HG03039 (cell line): ENCODE measurements at regions not wholly inside any gene's neighbourhood (a gene's known extent, or its start where the extent isn't known, plus 50 kb on each side); places are given as distances from the start of the nearest gene placed in this dataset.

Experiments
- ATAC-seq: cut with Tn5 transposase; IDR thresholded peaks from one replicate; pipeline ENCODE4 v1.9.1; 2021; ENCODE audit warnings: mild to moderate bottlenecking, moderate library complexity; ENCODE audit not compliant: unreplicated experiment

DNA sequence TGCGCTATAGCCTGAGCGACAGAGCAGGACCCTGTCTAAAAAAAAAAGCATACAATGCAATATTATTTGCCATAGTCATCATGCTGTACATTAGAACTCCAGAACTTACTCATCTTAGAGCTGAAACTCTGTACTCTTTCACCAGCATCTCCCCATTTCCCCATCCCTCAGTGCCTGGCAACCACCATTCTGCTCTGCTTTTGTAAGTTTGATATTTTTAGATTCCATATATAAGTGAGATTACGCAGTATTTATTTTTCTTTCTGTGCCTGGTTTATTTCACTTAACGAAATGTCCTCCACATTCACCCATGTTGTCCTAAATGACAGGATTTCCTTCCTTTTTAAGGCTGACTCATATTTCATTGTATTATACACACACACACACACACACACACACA, 121.8 kb downstream of the BBS10 start:
- no peak for ATAC-seq

DNA sequence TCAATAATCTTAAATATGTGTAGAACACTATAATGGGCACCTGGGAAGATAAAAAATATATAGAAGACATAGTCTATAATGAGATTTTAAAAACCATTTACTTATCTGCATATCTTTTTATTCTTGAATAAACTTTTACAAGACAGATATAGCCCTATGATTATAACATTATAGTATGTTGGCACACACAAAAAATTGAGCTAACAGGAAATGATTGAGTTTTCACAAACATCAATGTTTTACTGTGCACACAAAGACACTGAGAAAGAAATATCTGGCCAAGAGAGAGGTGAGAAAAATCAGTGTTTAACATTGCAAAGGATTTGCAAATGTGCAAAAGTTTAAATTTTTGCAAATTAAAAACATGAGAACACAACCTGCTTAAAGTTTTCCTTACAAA, 124.3 kb downstream of the BBS10 start:
- ATAC-seq = no peak

DNA sequence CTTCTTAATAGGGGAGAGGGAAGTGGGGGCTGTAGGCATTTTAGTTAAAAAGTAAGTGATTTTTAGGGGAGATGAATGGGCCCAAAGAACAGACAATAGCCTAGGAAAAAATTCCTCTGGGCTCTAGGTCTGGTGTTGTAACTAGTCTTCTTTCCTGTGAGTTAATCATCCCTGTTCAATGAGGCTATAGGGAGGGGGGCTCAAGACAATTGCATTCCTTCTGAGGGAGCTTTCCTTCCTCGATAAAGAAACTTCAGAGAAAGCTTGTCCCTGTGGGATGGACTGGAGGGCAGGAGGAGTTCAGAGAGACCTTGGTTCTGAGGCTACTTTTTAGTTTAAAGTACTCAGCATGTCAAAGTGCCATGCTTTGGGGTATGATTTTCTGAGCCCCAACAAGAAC, 127.2 kb downstream of the BBS10 start:
- no peak for ATAC-seq

DNA sequence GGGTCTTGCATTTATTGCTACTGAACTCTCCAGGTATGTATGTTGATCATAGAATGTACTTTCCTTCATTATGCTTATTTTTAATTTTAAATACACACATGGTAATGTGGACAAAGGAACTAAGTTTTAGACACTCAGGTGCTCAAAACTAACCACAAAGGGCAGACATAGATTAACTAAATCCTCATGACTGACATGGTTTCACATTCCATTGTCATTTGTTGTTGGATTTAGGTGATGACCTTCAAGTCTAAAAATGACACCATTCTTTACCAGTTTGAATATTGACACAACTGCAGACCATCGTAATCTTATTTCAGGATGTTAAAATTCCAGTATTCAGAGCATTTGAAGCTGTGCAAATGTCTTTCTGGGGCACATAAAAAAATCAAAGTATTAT, 128.4 kb downstream of the BBS10 start:
- ATAC-seq = no peak

DNA sequence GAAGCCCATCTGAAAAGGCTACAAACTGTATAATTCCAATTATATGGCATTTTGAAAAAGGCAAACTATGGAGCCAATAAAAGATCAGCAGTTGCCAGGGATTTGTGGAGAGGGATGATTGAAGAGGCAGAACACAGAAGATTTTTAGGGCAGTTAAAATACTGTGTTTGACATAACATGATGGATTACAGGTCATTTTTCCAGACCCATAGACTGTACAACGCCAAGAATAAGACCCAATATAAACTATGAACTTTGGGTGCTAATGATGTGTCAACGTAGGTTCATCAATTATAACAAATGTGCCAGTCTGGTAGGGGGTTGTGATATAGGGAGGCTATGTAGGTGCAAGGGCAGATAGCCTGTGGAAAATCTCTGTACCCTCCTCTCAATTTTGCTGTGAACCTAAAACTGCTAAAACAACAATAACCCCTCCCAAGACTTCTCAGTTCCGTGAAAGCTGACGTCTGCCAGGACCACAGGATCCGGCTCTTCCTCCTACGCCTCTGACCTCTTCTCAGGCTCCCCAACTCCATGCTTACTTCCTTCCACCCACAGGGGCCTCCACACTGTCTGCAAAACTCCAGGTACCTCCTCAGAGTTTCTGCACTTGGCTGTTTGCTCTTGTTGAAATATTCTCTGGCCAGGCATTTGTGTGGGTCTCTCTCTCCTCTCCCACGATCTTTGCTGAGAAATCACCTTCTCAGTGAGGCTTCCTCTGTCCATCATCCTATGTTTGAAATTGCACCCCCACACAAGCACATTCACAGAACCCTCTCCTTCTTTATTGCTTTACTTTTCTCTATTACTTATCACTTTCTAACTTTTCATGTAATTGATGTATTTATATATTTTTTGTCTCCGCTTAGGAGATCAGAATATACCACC, 131.4 kb downstream of the BBS10 start:
- ATAC-seq = no peak

DNA sequence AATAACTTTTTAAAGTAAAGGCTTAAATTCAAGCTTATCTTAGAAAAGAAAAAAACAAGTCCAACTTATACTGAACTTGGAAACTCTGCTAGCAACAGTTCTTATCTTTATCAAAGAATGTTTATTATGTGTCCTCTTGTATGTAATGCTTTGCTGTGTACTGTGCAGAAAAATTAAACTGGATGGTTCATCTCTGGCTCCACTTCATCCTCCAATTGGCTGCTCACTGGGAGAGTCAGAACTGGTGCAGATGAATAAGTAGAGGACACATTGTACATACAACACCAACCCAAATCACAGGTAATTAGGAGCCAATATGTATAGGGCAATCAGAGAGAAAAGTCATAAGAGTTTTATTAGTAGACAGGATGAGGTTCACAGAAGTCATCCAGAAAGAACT, 123.6 kb upstream of the NAP1L1 start:
- ATAC-seq = no peak

DNA sequence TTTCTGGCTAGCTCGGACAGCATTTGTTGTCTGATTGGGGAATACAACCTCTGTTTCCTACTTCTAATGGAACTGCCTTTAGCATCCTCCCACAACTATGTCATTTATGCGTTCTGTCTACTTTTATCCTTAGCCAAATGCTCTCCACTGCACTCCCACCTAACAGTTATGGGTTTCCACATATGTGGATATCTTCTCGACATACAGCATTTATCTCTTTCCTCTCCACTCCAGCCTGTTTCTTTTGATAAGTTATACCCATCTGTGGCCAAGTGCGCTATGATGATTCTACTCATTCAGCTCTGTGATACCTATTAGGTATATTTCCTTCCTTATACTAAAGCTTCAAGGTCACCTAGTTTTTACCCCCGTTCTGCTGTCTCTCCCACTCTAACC, 122.2 kb upstream of the NAP1L1 start:
- ATAC-seq = no peak

DNA sequence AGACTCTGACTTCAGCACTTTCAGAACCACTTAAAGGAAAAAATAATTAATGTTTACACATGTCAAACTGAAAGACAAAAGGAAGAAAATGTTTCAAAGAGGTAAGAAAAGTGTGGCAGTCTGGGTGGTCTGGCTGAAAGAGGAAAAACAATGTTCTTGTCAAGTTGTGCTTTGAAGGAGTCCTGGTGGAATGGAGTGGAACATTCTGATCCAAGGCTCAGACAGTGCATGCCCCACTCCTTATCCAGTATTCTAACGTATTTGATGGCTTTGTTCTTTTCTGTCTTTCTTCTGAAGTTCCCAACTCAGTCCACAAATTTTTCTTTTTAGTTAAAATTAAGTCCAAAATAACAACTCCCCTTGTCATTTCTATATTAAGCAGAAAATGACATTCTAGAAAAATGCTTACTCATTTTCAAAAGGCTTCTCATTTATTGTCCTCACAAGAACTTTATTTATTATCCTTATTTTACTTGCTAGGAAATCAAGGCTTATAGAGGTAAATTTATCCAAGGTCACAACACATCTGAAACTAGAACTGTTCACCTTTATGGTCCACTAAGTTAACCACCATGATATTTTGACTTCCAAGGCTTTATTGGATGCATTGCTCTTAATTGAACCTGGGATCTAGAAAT, 121.7 kb upstream of the NAP1L1 start:
- ATAC-seq = no peak

DNA sequence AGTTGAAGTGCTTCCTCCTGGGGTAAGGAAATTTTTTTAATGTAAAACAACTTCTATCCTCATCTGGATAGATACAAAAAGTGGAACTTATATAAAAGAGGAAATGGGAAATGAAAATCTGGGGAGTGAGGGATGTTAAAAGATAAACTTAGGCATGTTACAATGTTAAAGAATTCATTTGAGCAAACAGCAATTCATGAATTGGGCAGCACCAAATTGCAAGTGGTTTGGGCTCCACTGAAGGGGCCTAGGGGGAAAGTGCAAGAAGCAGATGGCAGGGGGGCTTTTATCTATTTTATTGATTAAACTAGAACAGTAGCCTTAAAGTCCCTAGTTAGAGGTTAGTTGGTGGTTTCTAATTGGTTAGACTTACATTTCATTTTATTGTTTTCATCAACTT, 118.1 kb upstream of the NAP1L1 start:
- no peak for ATAC-seq

DNA sequence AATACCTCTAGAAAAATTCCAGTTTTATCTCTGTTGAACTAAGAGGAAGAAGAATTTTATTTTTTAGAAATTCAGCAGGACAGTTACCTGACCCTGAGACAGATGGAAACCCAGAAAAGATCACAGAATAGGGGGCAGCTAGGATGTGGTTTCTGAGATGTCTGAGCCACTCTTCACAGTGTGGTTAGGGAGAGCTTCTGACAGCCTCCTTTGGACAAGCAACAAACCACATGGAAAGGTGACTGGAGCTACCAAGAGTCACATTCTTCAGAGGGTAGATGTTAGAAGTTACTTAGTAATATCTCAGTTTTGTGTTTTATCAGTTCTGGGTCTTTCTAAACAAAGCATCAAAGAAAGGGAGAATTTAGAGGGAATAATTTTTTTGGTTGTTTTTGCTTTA, 117.3 kb upstream of the NAP1L1 start:
- ATAC-seq = no peak

DNA sequence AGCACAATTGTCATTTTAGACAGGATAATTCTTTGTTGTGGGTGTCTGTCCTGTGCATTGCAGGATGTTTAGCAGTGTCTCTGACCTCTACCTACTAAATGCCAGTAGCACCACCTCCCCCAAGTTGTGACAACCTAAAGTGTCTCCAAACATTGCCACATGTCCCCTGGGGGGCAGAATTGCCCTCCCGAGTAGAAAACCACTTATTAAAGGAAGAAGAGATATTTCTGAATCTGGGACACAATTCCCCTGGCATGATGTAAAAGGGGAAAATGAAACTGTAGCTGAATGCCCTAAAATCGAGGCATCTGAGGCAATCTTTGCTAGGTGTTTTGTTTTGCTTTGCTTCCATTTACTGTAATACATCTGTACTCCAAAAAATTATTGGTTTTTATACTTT, 116.8 kb upstream of the NAP1L1 start:
- no peak for ATAC-seq

DNA sequence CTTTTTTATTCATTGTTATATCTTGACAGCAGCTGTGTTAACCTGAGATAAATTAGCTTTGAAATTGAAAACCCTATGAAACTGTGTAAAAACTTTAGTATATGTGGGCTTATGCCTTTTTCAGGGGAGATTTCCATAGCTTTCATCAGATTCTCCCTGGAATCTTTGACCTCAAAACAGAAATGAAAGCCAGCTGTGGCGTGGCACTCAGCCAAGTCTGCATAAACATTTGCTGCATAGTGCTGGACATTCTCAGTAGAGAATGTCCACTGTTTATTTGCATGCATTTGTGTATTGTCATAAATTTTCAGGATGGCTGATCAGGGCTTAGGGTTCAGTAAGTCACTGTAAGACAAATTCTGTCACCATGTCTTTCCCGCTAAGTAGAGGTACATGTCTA, 115.3 kb upstream of the NAP1L1 start:
- ATAC-seq = no peak

DNA sequence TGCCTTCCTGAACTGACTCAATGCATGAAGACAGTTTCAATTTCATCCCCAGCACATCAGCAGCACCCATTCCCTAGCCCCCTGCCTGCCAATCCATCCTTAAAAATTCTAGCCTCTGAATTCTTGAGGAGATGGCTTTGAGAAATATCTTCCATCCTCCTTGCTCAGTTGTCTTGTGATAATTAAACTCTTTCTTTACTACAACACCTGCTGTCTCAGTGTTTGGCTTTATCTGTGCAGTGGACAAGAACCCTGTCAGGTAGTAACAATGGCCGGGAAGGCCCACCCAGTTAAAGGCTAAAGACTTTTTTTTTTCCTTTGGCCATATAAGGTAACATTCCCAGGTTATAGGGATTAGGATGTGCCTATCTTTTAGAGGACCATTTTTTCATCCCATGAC, 114.4 kb upstream of the NAP1L1 start:
- ATAC-seq = no peak

DNA sequence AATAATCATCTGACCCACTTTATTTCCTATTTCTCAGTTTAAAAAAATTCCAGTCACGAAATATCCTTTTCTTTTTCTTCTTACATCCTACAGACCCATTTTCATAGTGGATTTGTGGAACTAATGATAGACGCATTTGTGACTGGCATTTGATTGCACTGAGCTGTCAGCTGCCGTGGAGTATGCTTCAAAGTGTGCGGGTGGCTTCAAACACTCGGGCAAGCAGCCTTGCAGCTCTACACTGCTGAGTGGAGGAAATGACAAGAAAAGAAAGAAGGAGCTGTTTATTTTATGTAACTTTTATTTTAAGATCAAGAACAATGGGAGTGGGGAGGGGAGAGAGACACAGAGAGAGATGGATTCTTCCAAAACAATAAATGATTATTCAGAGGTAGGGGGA, 112.8 kb upstream of the NAP1L1 start:
- no peak for ATAC-seq

DNA sequence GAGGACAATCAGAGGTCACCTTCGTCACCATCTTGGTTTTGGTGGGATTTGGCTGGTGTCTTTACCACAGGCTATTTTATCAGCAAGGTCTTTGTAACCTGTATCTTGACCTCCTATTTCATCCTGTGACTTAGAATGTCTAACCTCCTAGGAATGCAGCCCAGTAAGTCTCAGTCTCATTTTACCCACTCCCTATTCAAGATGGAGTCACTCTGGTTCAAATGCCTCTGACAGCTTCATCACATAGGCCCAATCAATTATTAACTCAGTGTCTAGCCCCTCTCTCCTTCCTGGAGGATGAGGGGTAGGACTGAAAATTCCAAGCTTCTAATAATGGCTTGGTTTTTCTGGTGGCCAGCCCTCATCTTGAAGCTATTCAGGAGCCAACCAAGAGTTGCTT, 111.4 kb upstream of the NAP1L1 start:
- no peak for ATAC-seq

DNA sequence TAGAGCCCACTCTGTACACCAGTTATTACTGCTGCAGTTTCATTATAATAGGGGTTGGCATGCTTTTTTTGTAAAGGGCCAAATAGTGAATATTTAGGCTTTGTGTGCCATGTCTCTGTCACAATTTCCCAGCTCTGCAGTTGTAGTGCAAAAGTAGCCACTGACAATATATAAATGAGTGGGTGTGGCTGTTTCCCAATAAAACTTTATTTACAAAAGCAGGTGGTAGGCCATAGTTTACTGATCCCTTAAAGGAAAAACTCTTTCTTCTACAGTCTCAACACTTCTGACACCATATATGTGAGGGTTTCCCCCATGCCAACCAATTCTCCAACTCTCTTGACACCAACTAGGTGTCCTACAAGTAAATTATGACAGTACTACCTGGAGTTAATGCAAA, 110.2 kb upstream of the NAP1L1 start:
- no peak for ATAC-seq

DNA sequence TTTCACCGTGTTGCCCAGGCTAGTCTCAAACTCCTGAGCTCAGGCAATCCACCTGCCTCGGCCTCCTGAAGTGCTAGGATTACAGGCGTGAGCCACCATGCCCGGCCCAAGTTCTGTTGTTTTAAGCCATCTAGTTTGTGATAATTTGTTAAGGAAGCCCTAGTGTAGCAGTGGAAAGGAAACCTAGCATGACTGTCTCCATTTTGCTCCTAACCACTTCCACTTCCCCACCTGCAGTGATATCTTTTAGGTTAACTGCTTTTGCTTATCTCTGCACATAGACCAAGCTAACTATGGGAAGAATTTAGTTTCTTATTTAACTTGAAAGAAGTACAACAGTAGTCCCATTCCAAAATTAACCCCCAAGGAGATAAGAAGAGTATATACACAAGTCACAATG, 109.5 kb upstream of the NAP1L1 start:
- no peak for ATAC-seq

DNA sequence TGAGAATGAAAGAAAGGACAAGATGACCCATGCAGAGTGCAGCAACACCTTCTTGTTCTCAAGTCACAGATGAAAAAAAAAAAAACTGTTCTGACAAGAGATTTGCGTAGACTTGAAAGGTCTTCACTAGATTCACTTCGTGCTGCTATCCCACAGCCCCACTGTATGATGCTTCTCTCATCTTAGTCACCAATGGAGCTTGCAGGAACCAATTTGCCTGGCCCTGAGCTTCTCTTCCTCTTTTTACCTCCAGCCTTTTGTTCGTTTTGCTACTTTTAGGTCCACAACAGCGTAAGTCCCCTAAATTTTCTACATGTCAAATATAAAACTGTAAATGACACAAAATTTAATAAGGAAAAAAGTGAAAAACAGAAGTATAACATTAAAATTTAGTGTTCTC, 107.9 kb upstream of the NAP1L1 start:
- no peak for ATAC-seq

DNA sequence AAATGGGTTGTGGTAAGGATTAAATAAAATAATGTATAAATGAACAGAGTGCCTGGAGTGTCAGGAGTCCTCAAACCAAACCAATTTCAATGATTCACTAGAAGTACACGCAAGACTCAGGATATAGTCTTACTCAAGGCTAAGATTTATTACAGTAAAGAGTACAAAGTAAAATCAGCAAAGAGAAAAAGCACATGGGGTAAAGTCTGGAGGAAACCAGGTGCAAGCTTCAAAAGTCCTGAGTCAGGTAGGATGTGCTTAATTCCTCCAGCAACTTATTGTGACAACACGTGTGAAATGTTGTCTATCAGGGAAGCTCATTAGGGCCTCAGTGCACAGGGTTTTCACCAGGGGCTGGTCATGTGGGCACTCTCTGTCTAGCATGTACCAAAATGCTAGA, 105.8 kb upstream of the NAP1L1 start:
- ATAC-seq = no peak

DNA sequence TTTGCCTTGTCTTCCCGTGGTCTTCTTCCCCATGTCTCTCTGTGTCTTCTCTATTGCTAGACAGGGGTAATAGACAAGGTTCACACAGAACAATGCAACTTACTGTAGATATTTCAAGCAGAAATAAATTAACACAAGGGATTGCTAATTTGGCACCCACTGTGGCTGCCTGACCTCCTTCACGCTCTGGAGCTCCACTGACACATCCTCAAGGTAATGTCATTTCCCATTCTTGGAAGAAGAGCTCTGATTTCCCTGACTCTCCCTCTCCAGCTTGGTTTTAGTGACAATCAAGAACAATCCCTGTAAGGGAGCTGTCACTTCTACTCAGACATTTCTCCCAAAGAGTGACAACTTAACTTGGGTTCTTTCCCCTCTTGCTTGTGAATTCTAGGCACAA, 105.4 kb upstream of the NAP1L1 start:
- ATAC-seq = no peak

DNA sequence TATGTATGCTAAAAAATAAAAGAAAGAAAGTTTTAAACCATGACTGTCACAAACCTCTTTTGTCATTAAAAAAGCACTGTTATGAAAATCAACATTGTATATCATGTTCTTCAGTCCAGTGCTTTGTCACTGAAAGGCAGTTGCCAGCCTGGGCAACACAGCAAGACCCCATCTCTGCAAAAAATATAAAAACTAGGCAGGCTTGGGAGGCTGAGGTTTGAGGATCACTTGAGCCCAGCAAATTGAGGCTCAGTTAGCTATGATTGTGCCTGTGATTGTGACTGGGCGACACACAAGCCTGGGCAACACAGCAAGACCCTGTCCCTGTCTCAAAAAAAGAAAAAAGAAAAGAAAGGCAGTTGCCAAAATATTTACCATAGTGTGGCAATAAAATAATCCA, 102.7 kb upstream of the NAP1L1 start:
- no peak for ATAC-seq

DNA sequence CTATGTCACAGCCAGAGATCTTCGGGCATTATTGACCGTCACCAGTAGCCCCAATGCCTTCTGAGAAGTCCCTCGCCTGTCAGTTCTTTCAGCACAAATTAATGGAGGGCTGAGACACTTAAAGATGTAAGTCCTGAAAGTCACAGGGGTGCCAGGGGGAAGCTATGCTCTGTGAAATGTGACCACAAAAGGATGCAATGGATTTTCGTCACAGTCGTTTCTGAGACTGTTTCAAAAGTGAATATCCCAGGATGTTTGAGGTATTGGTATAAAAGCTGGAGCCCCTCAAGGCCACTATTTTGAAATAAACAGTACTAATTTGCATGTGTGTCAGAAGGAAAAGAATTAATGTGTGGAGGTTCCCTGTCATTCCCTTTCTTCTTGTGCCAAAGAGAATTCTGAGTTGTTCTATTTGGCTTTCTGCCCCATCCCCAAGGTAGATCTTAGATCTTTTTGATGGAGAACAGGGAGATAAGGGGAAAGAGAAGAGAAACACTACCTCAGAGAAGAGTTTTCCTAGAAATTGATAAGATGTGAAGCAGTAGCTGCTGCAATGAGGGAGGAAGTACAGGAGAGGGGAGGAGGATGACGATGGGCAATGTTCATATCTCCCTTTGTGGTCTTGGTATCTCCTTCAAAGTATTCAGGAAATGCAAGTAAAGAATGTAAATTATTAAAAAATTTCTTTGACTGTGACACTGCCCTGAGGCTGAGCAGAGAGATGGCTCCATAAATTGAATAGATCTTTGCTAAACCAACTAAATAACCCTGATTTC, 101.8 kb upstream of the NAP1L1 start:
- ATAC-seq = no peak
